Endodermal cell (in vitro differentiated cells): ENCODE measurements at regions not wholly inside any gene's neighbourhood (a gene's known extent, or its start where the extent isn't known, plus 50 kb on each side); places are given as distances from the start of the nearest gene placed in this dataset.

Experiments
- DNase-seq: peaks from one replicate; pipeline ENCODE4 v3.0.0-alpha.2; 2017
- H3K27ac ChIP-seq: 2 replicates; pipeline ENCODE4 v1.5.1; 2013; ENCODE audit warnings: mild to moderate bottlenecking, low read depth, low read length, moderate library complexity
- H3K27me3 ChIP-seq: 2 replicates; pipeline ENCODE4 v1.6.1; 2013; ENCODE audit warnings: mild to moderate bottlenecking, low read length, moderate library complexity; ENCODE audit not compliant: insufficient read depth, control insufficient read depth, poor library complexity, severe bottlenecking
- H3K36me3 ChIP-seq: 2 replicates; pipeline ENCODE4 v1.7.0; 2013; ENCODE audit warnings: mild to moderate bottlenecking, low read length, moderate library complexity; ENCODE audit not compliant: control insufficient read depth, insufficient read depth
- H3K4me1 ChIP-seq: one replicate; pipeline ENCODE4 v1.7.0; 2013; ENCODE audit warnings: low read length; ENCODE audit not compliant: control insufficient read depth, insufficient read depth
- H3K4me3 ChIP-seq: 2 replicates; pipeline ENCODE4 v1.5.1; 2013; ENCODE audit warnings: mild to moderate bottlenecking, low read length, moderate library complexity
- H3K9ac ChIP-seq: 2 replicates; pipeline ENCODE4 v1.6.1; 2013; ENCODE audit warnings: mild to moderate bottlenecking, low read length, moderate library complexity; ENCODE audit not compliant: poor library complexity, severe bottlenecking; ENCODE audit errors: extremely low read depth
- H3K9me3 ChIP-seq: 2 replicates; pipeline ENCODE4 v1.6.1; 2013; ENCODE audit warnings: mild to moderate bottlenecking, low read length, moderate library complexity; ENCODE audit not compliant: control insufficient read depth
- H3K27ac Mint-ChIP-seq: 2 replicates; pipeline ENCODE4 v1.8.0; 2020; ENCODE audit warnings: mixed read lengths
- H3K27me3 Mint-ChIP-seq: 2 replicates; pipeline ENCODE4 v1.8.0; 2021; ENCODE audit warnings: mild to moderate bottlenecking, mixed read lengths; ENCODE audit not compliant: insufficient read depth
- H3K36me3 Mint-ChIP-seq: 2 replicates; pipeline ENCODE4 v1.8.0; 2020; ENCODE audit warnings: low read depth, mixed read lengths
- H3K4me1 Mint-ChIP-seq: 2 replicates; pipeline ENCODE4 v1.8.0; 2020; ENCODE audit warnings: mixed read lengths
- H3K4me3 Mint-ChIP-seq: 2 replicates; pipeline ENCODE4 v1.8.0; 2020; ENCODE audit warnings: mild to moderate bottlenecking, moderate library complexity, mixed read lengths
- H3K9me3 Mint-ChIP-seq: 2 replicates; pipeline ENCODE4 v1.8.0; 2020; ENCODE audit warnings: mild to moderate bottlenecking, mixed read lengths
- CTCF ChIP-seq: fragments of 200-600 bp; sonication (generic); conservative IDR thresholded peaks from 2 replicates; pipeline ENCODE4 v1.5.0; 2021; ENCODE audit warnings: antibody characterized with exemption, mild to moderate bottlenecking
- WGBS, 2 experiments: methylation state at CpG; one replicate each; pipeline versions ENCODE4 v1.1.5 to v1.1.7; 2013; ENCODE audit warnings: missing lambda C conversion rate in 2 of 2, mixed read lengths in 1 of 2; ENCODE audit not compliant: insufficient coverage in 1 of 2, insufficient read length in 1 of 2; 5-methylcytosine and 5-hydroxymethylcytosine counted together

- no peaks in the 10 kb centered on the region for H3K27me3 ChIP-seq
- no peaks in the 10 kb centered on the region for H3K9me3 ChIP-seq
- Mint-ChIP-seq H3K4me3 (no peak overlapping the region), H3K36me3 (no peaks in the 10 kb centered on the region), H3K4me1 (peaks cover 23% of the 10 kb centered on the region), H3K9me3 (no peaks in the 10 kb centered on the region), H3K27me3 (no peaks in the 10 kb centered on the region), H3K27ac (no peak overlapping the region)
- peaks cover 5% of the 10 kb centered on the region for H3K4me1 ChIP-seq
- TF ChIP-seq CTCF, result no peak
- no peaks in the 10 kb centered on the region for H3K36me3 ChIP-seq
- no peak for DNase-seq
- 92% methylated on average over 1 of the region's 1 CpG; no CpG with 5 or more reads in 1 of the 2 experiments for WGBS, 2 experiments
- H3K9ac ChIP-seq, result no peak overlapping the region
- no peak overlapping the region for H3K27ac ChIP-seq
- H3K4me3 ChIP-seq, result no peak overlapping the region
These were observed 439.1 kb downstream of the PLA2G4A start for GRCh38 chr1:187267827-187268226.

GRCh38 chr1:187270256-187270655 is 441.5 kb downstream of the PLA2G4A start:
- H3K9me3 ChIP-seq, result no peaks in the 10 kb centered on the region
- no peaks in the 10 kb centered on the region for H3K36me3 ChIP-seq
- no peak overlapping the region for H3K4me3 Mint-ChIP-seq
- H3K4me1 Mint-ChIP-seq, result peaks cover 12% of the 10 kb centered on the region
- no peak overlapping the region for H3K27ac ChIP-seq
- H3K36me3 Mint-ChIP-seq, result no peaks in the 10 kb centered on the region
- no peak overlapping the region for H3K27ac Mint-ChIP-seq
- no peaks in the 10 kb centered on the region for H3K27me3 Mint-ChIP-seq
- H3K9ac ChIP-seq, result no peak overlapping the region
- DNase-seq, result no peak
- WGBS, 2 experiments, result 94 to 96% methylated on average over 3 to 5 of the region's 5 CpGs
- H3K9me3 Mint-ChIP-seq, result no peaks in the 10 kb centered on the region
- peaks cover 5% of the 10 kb centered on the region for H3K4me1 ChIP-seq
- H3K27me3 ChIP-seq, result no peaks in the 10 kb centered on the region
- TF ChIP-seq CTCF, result no peak
- H3K4me3 ChIP-seq, result no peak overlapping the region

- Mint-ChIP-seq H3K27ac (no peak overlapping the region), H3K9me3 (no peaks in the 10 kb centered on the region), H3K36me3 (no peaks in the 10 kb centered on the region), H3K27me3 (no peaks in the 10 kb centered on the region), H3K4me3 (no peak overlapping the region), H3K4me1 (no peaks in the 10 kb centered on the region)
- Histone ChIP-seq H3K27ac (no peak overlapping the region), H3K4me3 (no peak overlapping the region), H3K27me3 (no peaks in the 10 kb centered on the region), H3K9ac (no peak overlapping the region), H3K9me3 (no peaks in the 10 kb centered on the region), H3K4me1 (no peaks in the 10 kb centered on the region), H3K36me3 (no peaks in the 10 kb centered on the region)
- TF ChIP-seq CTCF, result no peak
- 60% methylated on average over 1 of the region's 1 CpG; no CpG with 5 or more reads in 1 of the 2 experiments for WGBS, 2 experiments
- no peak for DNase-seq
These were observed 446.6 kb downstream of the PLA2G4A start for GRCh38 chr1:187275346-187275745.
